SK-N-MC (cell line): ENCODE measurements at regions not wholly inside any gene's neighbourhood (a gene's known extent, or its start where the extent isn't known, plus 50 kb on each side); places are given as distances from the start of the nearest gene placed in this dataset.
A peak's percentile ranks its signal among the peaks of the same experiment; 100 is the strongest.

Experiments
- DNase-seq: peaks from one replicate; pipeline ENCODE4 v3.0.0-alpha.2; 2011; ENCODE audit warnings: low read depth, low spot score
- H3K27ac ChIP-seq: fragments of 200-600 bp; sonication (generic); 2 replicates; pipeline ENCODE4 v1.5.1; 2016; ENCODE audit warnings: mixed run types
- H3K36me3 ChIP-seq: fragments of 200-600 bp; sonication (generic); 2 replicates; pipeline ENCODE4 v1.6.1; 2017; ENCODE audit warnings: antibody characterized with exemption, low read length, mixed read lengths; ENCODE audit not compliant: insufficient read depth
- H3K4me3 ChIP-seq: fragments of 200-600 bp; sonication (generic); 2 replicates; pipeline ENCODE4 v1.5.1; 2016
- H3K9ac ChIP-seq: fragments of 200-600 bp; sonication (generic); 2 replicates; pipeline ENCODE4 v1.8.0; 2017; ENCODE audit warnings: mixed run types, mixed read lengths; ENCODE audit not compliant: insufficient read length
- H3K9me3 ChIP-seq: fragments of 200-600 bp; sonication (generic); 2 replicates; pipeline ENCODE4 v1.6.1; 2017; ENCODE audit warnings: low read depth, mild to moderate bottlenecking, antibody characterized with exemption, low read length, moderate library complexity, mixed read lengths
- EZH2 ChIP-seq: fragments of 200-600 bp; sonication (generic); IDR thresholded peaks from one replicate; pipeline ENCODE4 v1.6.1; 2017; ENCODE audit warnings: antibody characterized with exemption
- FOXP2 ChIP-seq: optimal IDR thresholded peaks from 2 replicates; pipeline ENCODE3; 2011; ENCODE audit warnings: mild to moderate bottlenecking, moderate library complexity; ENCODE audit not compliant: insufficient read depth; ENCODE audit errors: extremely low read length, control extremely low read depth
- POLR2AphosphoS5 ChIP-seq: IDR thresholded peaks from 2 replicates; pipeline ENCODE4 v1.6.1; 2012; ENCODE audit warnings: mild to moderate bottlenecking, low read depth, low read length, borderline replicate concordance

DNA sequence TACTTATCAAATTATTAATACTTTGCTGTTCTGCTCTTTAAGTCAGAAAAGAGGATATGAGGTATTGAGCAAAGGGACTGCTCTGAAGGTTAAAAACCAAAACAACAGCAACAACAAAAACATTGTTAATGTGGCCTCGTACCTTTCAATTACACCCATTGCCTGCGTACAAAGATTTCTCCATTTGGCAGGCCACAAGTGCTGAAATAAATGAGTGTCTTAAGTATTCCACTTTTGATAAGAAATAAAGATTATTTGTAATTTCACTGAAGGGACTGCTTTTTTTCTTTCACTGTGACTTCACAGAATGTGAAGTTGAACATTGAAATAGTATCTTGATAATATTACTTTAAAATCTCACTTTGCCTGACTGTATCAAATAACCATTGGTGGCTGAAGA lies 163.2 kb upstream of the MRPS30 start:
- H3K36me3 ChIP-seq = no peaks in the 10 kb centered on the region
- TF ChIP-seq POLR2AphosphoS5 (no peak), FOXP2 (no peak), EZH2 (no peak)
- H3K9ac ChIP-seq = no peak overlapping the region
- DNase-seq = no peak
- no peaks in the 10 kb centered on the region for H3K9me3 ChIP-seq
- no peak overlapping the region for H3K27ac ChIP-seq
- H3K4me3 ChIP-seq = no peak overlapping the region

GRCh38 chr5:44644628-44645027 lies 164.1 kb upstream of the MRPS30 start:
- no peak overlapping the region for H3K9ac ChIP-seq
- H3K27ac ChIP-seq = no peak overlapping the region
- H3K9me3 ChIP-seq = no peaks in the 10 kb centered on the region
- TF ChIP-seq POLR2AphosphoS5 (no peak), FOXP2 (no peak), EZH2 (no peak)
- DNase-seq = no peak
- H3K4me3 ChIP-seq = no peak overlapping the region
- H3K36me3 ChIP-seq = no peaks in the 10 kb centered on the region

DNA sequence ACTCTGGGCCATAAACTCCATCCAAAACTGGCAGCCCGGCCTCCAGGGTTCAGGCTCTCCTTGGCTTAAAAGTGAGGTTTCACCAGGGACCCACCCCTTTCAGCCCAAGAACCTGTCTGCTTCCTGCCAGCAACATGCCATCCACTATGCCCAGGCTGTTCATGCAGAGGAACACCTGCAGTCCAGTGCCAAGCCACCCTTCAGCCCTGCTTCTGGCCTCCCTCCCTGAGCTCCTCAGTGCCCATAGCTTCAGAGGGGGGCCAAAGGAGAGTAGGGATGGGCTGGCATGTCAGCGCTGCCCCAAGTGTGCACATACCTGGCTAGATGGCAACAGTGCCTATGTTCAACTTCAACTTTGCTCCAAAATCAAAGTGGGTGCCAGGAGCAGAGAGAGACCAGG lies 166.9 kb upstream of the MRPS30 start:
- Histone ChIP-seq H3K27ac (no peak overlapping the region), H3K4me3 (no peak overlapping the region), H3K36me3 (no peaks in the 10 kb centered on the region), H3K9ac (no peak overlapping the region), H3K9me3 (no peaks in the 10 kb centered on the region)
- TF ChIP-seq POLR2AphosphoS5 = no peak
- TF ChIP-seq FOXP2 = no peak
- no peak for DNase-seq

- H3K4me3 ChIP-seq = no peak overlapping the region
- no peak for TF ChIP-seq POLR2AphosphoS5
- TF ChIP-seq EZH2 = no peak
- no peak for TF ChIP-seq FOXP2
- no peaks in the 10 kb centered on the region for H3K36me3 ChIP-seq
- H3K9ac ChIP-seq = no peak overlapping the region
- no peaks in the 10 kb centered on the region for H3K9me3 ChIP-seq
- no peak overlapping the region for H3K27ac ChIP-seq
- no peak for DNase-seq
These were observed 167.7 kb upstream of the MRPS30 start for GRCh38 chr5:44640945-44641456.

- H3K9ac ChIP-seq = no peak overlapping the region
- H3K9me3 ChIP-seq = no peaks in the 10 kb centered on the region
- DNase-seq = no peak
- no peak for TF ChIP-seq EZH2
- no peaks in the 10 kb centered on the region for H3K36me3 ChIP-seq
- H3K27ac ChIP-seq = no peak overlapping the region
- H3K4me3 ChIP-seq = no peak overlapping the region
These were observed 170.6 kb upstream of the MRPS30 start for GRCh38 chr5:44637916-44638869.

DNA sequence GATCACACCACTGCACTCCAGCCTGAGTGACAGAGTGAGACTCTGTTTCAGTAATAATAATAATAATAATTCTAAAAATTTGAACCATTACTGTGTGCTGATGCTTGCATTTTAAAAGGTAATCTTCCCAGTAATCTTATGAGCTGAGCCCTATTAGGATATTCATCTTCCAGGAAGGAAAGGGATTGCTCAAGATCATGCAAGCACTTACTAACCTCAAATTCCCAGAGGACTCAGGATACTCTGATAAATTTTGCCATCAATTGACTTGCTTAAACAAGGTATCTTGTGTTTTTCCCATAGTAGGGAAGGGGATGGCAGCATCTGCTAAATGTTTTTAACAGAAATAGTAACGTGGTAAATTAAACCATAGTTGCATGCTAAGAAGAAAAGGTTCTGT lies 176.4 kb upstream of the MRPS30 start:
- no peak overlapping the region for H3K9ac ChIP-seq
- peak; percentile 77 for DNase-seq
- TF ChIP-seq EZH2 = no peak
- no peak for TF ChIP-seq FOXP2
- no peak for TF ChIP-seq POLR2AphosphoS5

DNA sequence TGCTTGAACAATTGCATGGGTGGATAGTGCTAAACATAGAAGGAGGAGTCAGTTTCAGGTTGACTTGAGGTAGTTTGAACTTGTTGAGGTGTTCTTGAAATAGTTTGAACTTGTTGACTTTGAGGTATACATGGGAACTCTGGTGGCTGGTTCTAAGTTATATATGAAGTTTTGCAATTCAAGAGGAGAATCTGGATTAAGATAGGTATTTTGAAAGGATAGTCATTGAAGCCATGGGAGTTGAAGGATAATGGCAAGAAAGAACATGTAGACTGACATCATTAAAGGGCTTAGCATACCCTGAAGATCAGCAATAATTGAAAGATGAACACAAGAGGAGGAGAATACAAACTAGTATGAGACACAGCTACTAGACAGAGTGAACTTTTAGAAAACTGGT lies 181.9 kb upstream of the MRPS30 start:
- Histone ChIP-seq H3K9me3 (no peaks in the 10 kb centered on the region), H3K27ac (no peak overlapping the region), H3K36me3 (no peaks in the 10 kb centered on the region), H3K4me3 (no peak overlapping the region), H3K9ac (no peak overlapping the region)
- DNase-seq = no peak
- no peak for TF ChIP-seq FOXP2
- TF ChIP-seq EZH2 = no peak
- no peak for TF ChIP-seq POLR2AphosphoS5

More for the DNA sequence above, 176.4 kb upstream of the MRPS30 start:
- Histone ChIP-seq H3K4me3 (no peak overlapping the region), H3K9me3 (no peaks in the 10 kb centered on the region), H3K27ac (no peak overlapping the region), H3K36me3 (no peaks in the 10 kb centered on the region)

DNA sequence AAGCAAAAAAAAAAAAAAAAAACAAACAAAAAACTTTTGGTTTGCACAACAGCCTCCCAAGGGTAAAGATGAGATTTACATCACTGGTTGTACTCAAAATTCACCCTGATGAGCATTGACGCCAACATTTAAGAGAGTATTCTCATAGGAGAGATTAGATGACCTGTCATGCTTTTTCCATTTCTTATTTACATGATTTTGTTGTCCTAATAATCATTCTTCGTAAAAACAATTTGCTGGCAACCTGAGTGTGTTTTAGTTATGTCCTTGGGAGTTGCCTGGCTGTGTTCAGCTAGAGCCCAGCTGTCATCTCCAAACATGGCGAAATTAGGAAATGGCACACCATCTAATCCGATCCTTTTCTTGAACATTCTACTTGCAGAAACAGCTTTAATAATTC lies 186.4 kb upstream of the MRPS30 start:
- no peak overlapping the region for H3K4me3 ChIP-seq
- H3K27ac ChIP-seq = no peak overlapping the region
- H3K9ac ChIP-seq = no peak overlapping the region
- no peak for DNase-seq
- H3K9me3 ChIP-seq = no peaks in the 10 kb centered on the region
- TF ChIP-seq POLR2AphosphoS5 = no peak
- TF ChIP-seq EZH2 = no peak
- no peak for TF ChIP-seq FOXP2
- no peaks in the 10 kb centered on the region for H3K36me3 ChIP-seq
